Activated naive CD4-positive, alpha-beta T cell treated with Interleukin-2 at 50 U/mL for 16 hours (primary cell): ENCODE measurements at regions not wholly inside any gene's neighbourhood (a gene's known extent, or its start where the extent isn't known, plus 50 kb on each side); places are given as distances from the start of the nearest gene placed in this dataset.

Source experiments
- DNase-seq: peaks from one replicate; pipeline ENCODE4 v3.0.0-alpha.2; 2020

- DNase-seq, result no peak
Observed at GRCh38 chr22:47251911-47252310, 489.5 kb downstream of the TBC1D22A start.

GRCh38 chr22:47250995-47251765 lies 488.7 kb downstream of the TBC1D22A start:
- no peak for DNase-seq

GRCh38 chr22:47249370-47249928 lies 487.0 kb downstream of the TBC1D22A start:
- no peak for DNase-seq

- no peak for DNase-seq
Observed at GRCh38 chr22:47248925-47249324, 486.5 kb downstream of the TBC1D22A start.

- DNase-seq, result no peak
Observed at GRCh38 chr22:47247579-47248240, 485.3 kb downstream of the TBC1D22A start.

- DNase-seq, result no peak
Observed at GRCh38 chr22:47245786-47246185, 483.3 kb downstream of the TBC1D22A start.

- DNase-seq, result no peak
Observed at GRCh38 chr22:47245286-47245685, 482.8 kb downstream of the TBC1D22A start.

GRCh38 chr22:47240116-47240515 lies 477.7 kb downstream of the TBC1D22A start:
- DNase-seq, result no peak

GRCh38 chr22:47239474-47239860 lies 477.0 kb downstream of the TBC1D22A start:
- no peak for DNase-seq

GRCh38 chr22:47238690-47239473 lies 476.4 kb downstream of the TBC1D22A start:
- DNase-seq, result no peak

GRCh38 chr22:47237890-47238480 lies 475.5 kb downstream of the TBC1D22A start:
- no peak for DNase-seq

GRCh38 chr22:47236718-47237117 lies 474.3 kb downstream of the TBC1D22A start:
- DNase-seq, result no peak

- DNase-seq, result no peak
Observed at GRCh38 chr22:47236161-47236560, 473.7 kb downstream of the TBC1D22A start.

GRCh38 chr22:47233316-47234243 lies 471.1 kb downstream of the TBC1D22A start:
- DNase-seq, result no peak

GRCh38 chr22:47232753-47233152 lies 470.3 kb downstream of the TBC1D22A start:
- no peak for DNase-seq

- no peak for DNase-seq
Observed at GRCh38 chr22:47232197-47232596, 469.7 kb downstream of the TBC1D22A start.

- no peak for DNase-seq
Observed at GRCh38 chr22:47231759-47232158, 469.3 kb downstream of the TBC1D22A start.

- no peak for DNase-seq
Observed at GRCh38 chr22:47230741-47231140, 468.3 kb downstream of the TBC1D22A start.

- no peak for DNase-seq
Observed at GRCh38 chr22:47230251-47230650, 467.8 kb downstream of the TBC1D22A start.

GRCh38 chr22:47228767-47229166 lies 466.3 kb downstream of the TBC1D22A start:
- no peak for DNase-seq

GRCh38 chr22:47225931-47226633 lies 463.6 kb downstream of the TBC1D22A start:
- no peak for DNase-seq
